Common myeloid progenitor, CD34-positive (primary cell): ENCODE measurements at regions not wholly inside any gene's neighbourhood (a gene's known extent, or its start where the extent isn't known, plus 50 kb on each side); places are given as distances from the start of the nearest gene placed in this dataset.

ENCODE experiments used
- CTCF ChIA-PET: fragments of 350-600 bp; sonication (Branson Sonifier 250); formaldehyde crosslinking; loops from one replicate; lab custom pipeline; 2021; ENCODE audit warnings: antibody characterized with exemption; lab: Charles Lee
- POLR2A ChIA-PET: fragments of 350-600 bp; sonication (Branson Sonifier 250); formaldehyde crosslinking; loops from one replicate; lab custom pipeline; 2021; ENCODE audit warnings: antibody characterized with exemption; lab: Charles Lee
- DNase-seq, 3 donors: peaks; one replicate each; pipeline versions ENCODE4 v3.0.0 to v3.0.0-alpha.2; 2013
- H3K27ac ChIP-seq, 2 experiments: 1 replicate in 1 of 2; 2 replicates in 1 of 2; pipeline ENCODE4 v1.7.0; 2013; ENCODE audit warnings: inconsistent platforms in 2 of 2, low read length in 2 of 2, mild to moderate bottlenecking in 2 of 2, low read depth in 1 of 2, moderate library complexity in 1 of 2; ENCODE audit not compliant: severe bottlenecking in 2 of 2, insufficient read depth in 1 of 2, poor library complexity in 1 of 2
- H3K27me3 ChIP-seq, 5 experiments: replicated peaks in 2 of 5; 1 replicate in 3 of 5; 2 replicates in 2 of 5; pipeline versions ENCODE4 v1.6.1 to v1.7.0; 2013; ENCODE audit warnings: low read length in 4 of 5, mild to moderate bottlenecking in 2 of 5, moderate library complexity in 2 of 5, inconsistent platforms in 1 of 5; ENCODE audit not compliant: insufficient read depth in 5 of 5, control insufficient read depth in 4 of 5
- H3K36me3 ChIP-seq, 4 experiments: 1 replicate in 2 of 4; 2 replicates in 2 of 4; pipeline versions ENCODE4 v1.6.1 to v1.7.0; 2013; ENCODE audit warnings: low read length in 3 of 4, control low read depth in 1 of 4, mild to moderate bottlenecking in 1 of 4; ENCODE audit not compliant: control insufficient read depth in 4 of 4, insufficient read depth in 4 of 4
- H3K4me1 ChIP-seq, 4 experiments: 1 replicate in 3 of 4; 2 replicates in 1 of 4; pipeline versions ENCODE4 v1.6.1 to v1.7.1; 2013; ENCODE audit warnings: low read length in 3 of 4, mild to moderate bottlenecking in 3 of 4, control low read depth in 1 of 4, inconsistent platforms in 1 of 4, moderate library complexity in 1 of 4; ENCODE audit not compliant: control insufficient read depth in 4 of 4, insufficient read depth in 4 of 4; ENCODE audit errors: control extremely low read depth in 1 of 4
- H3K4me3 ChIP-seq, 7 experiments: 1 replicate in 4 of 7; 2 replicates in 3 of 7; pipeline versions ENCODE4 v1.5.1 to v1.7.0; 2013; ENCODE audit warnings: mild to moderate bottlenecking in 7 of 7, low read length in 6 of 7, moderate library complexity in 6 of 7, inconsistent platforms in 2 of 7, low read depth in 2 of 7, control low read depth in 1 of 7; ENCODE audit not compliant: insufficient read depth in 4 of 7, control insufficient read depth in 1 of 7; ENCODE audit errors: extremely low read depth in 1 of 7
- H3K9me3 ChIP-seq, 5 experiments: 1 replicate in 4 of 5; 2 replicates in 1 of 5; pipeline versions ENCODE4 v1.6.1 to v1.7.1; 2013; ENCODE audit warnings: low read length in 4 of 5, mild to moderate bottlenecking in 2 of 5, inconsistent platforms in 1 of 5, low read depth in 1 of 5, moderate library complexity in 1 of 5; ENCODE audit not compliant: control insufficient read depth in 4 of 5, insufficient read depth in 2 of 5; ENCODE audit errors: control extremely low read depth in 1 of 5
- WGBS: methylation state at CpG from one replicate; pipeline ENCODE4 v1.1.5; 2013; ENCODE audit not compliant: insufficient coverage; 5-methylcytosine and 5-hydroxymethylcytosine counted together

GRCh38 chr3:187992609-187993008, 161.3 kb upstream of the LPP start:
- Histone ChIP-seq H3K27ac (no peak overlapping the region), H3K4me1 (peaks cover 0 to 27% (median 10%) of the 10 kb centered on the region in 4 experiments), H3K9me3 (no peaks in the 10 kb centered on the region), H3K4me3 (no peak overlapping the region), H3K27me3 (no peaks in the 10 kb centered on the region), H3K36me3 (no peaks in the 10 kb centered on the region)
- POLR2A ChIA-PET, result no interaction called here
- no peak for DNase-seq
- CTCF ChIA-PET, result interaction anchor here (0.6 kb wide), 1 partner anchor 251 kb away, joined by 3 read pairs; no protein-coding TSS in a partner anchor

- peaks cover under 1 to 44% (median 11%) of the 10 kb centered on the region in 4 experiments for H3K4me1 ChIP-seq
- H3K27me3 ChIP-seq, result no peaks in the 10 kb centered on the region
- H3K9me3 ChIP-seq, result no peaks in the 10 kb centered on the region
- H3K36me3 ChIP-seq, result no peaks in the 10 kb centered on the region
- no peak overlapping the region for H3K4me3 ChIP-seq
- ChIA-PET POLR2A (no interaction called here), CTCF (interaction anchor here (0.7 kb wide), 1 partner anchor 244 kb away, joined by 3 read pairs; no protein-coding TSS in a partner anchor)
- peak in 2 of 3 donors; percentile 44 to 57 for DNase-seq
- no peak overlapping the region for H3K27ac ChIP-seq
- WGBS, result 93% methylated on average over 2 of the region's 4 CpGs
These were observed 159.5 kb upstream of the LPP start for GRCh38 chr3:187994221-187995042.

- Histone ChIP-seq H3K4me3 (no peak overlapping the region), H3K4me1 (peaks cover 6 to 50% (median 16%) of the 10 kb centered on the region in 4 experiments), H3K9me3 (no peaks in the 10 kb centered on the region), H3K27ac (no peak overlapping the region), H3K27me3 (no peaks in the 10 kb centered on the region), H3K36me3 (no peaks in the 10 kb centered on the region)
- ChIA-PET POLR2A (no interaction called here), CTCF (no interaction called here)
- DNase-seq, result no peak
These were observed 158.9 kb upstream of the LPP start for GRCh38 chr3:187995043-187995400.

- no peaks in the 10 kb centered on the region for H3K36me3 ChIP-seq
- H3K9me3 ChIP-seq, result no peaks in the 10 kb centered on the region
- H3K4me1 ChIP-seq, result peaks cover 8 to 57% (median 22%) of the 10 kb centered on the region in 4 experiments
- ChIA-PET POLR2A (no interaction called here), CTCF (interaction anchor here (1.0 to 1.7 kb wide), 2 partner anchors 21 to 89 kb away, joined by 4 read pairs; no protein-coding TSS in a partner anchor)
- no peak overlapping the region for H3K4me3 ChIP-seq
- H3K27ac ChIP-seq, result no peak overlapping the region
- DNase-seq, result no peak
- H3K27me3 ChIP-seq, result no peaks in the 10 kb centered on the region
These were observed 158.3 kb upstream of the LPP start for GRCh38 chr3:187995667-187996066.

- Histone ChIP-seq H3K27ac (no peak overlapping the region), H3K4me1 (peaks cover 8 to 63% (median 24%) of the 10 kb centered on the region in 4 experiments), H3K27me3 (no peaks in the 10 kb centered on the region), H3K4me3 (no peak overlapping the region), H3K36me3 (no peaks in the 10 kb centered on the region), H3K9me3 (no peaks in the 10 kb centered on the region)
- DNase-seq, result no peak
- ChIA-PET CTCF (interaction anchor here (1.0 to 1.7 kb wide), 2 partner anchors 22 to 88 kb away, joined by 4 read pairs; no protein-coding TSS in a partner anchor), POLR2A (no interaction called here)
- WGBS, result 72% methylated on average over 2 of the region's 2 CpGs
These were observed 157.3 kb upstream of the LPP start for GRCh38 chr3:187996609-187997008.

- no peak for DNase-seq
- peaks cover 8 to 67% (median 24%) of the 10 kb centered on the region in 4 experiments for H3K4me1 ChIP-seq
- H3K9me3 ChIP-seq, result no peaks in the 10 kb centered on the region
- H3K36me3 ChIP-seq, result no peaks in the 10 kb centered on the region
- ChIA-PET POLR2A (no interaction called here), CTCF (interaction anchor here (1.7 kb wide), 1 partner anchor 87 kb away, joined by 4 read pairs; no protein-coding TSS in a partner anchor)
- no peaks in the 10 kb centered on the region for H3K27me3 ChIP-seq
- no peak overlapping the region for H3K4me3 ChIP-seq
- WGBS, result 92% methylated on average over 4 of the region's 5 CpGs
- H3K27ac ChIP-seq, result no peak overlapping the region
These were observed 156.5 kb upstream of the LPP start for GRCh38 chr3:187997490-187997889.

GRCh38 chr3:187997946-187998561, 155.9 kb upstream of the LPP start:
- Histone ChIP-seq H3K36me3 (no peaks in the 10 kb centered on the region), H3K4me3 (no peak overlapping the region), H3K4me1 (peaks cover 8 to 67% (median 24%) of the 10 kb centered on the region in 4 experiments), H3K27me3 (no peaks in the 10 kb centered on the region), H3K9me3 (no peaks in the 10 kb centered on the region), H3K27ac (no peak overlapping the region)
- ChIA-PET CTCF (no interaction called here), POLR2A (no interaction called here)
- 90% methylated on average over 5 of the region's 9 CpGs for WGBS
- DNase-seq, result no peak
